Neuronal stem cell (in vitro differentiated cells): ENCODE measurements at regions not wholly inside any gene's neighbourhood (a gene's known extent, or its start where the extent isn't known, plus 50 kb on each side); places are given as distances from the start of the nearest gene placed in this dataset.

Experiments used
- DNase-seq: peaks from one replicate; pipeline ENCODE4 v3.0.0-alpha.2; 2013; ENCODE audit warnings: low spot score
- H2AFZ ChIP-seq: one replicate; pipeline ENCODE4 v1.6.1; 2013; ENCODE audit warnings: mild to moderate bottlenecking, low read length, inconsistent platforms
- H2AK5ac ChIP-seq: 2 replicates; pipeline ENCODE4 v1.6.1; 2013; ENCODE audit warnings: low read depth, mild to moderate bottlenecking, inconsistent platforms, low read length, moderate library complexity, mixed read lengths
- H2BK120ac ChIP-seq: 2 replicates; pipeline ENCODE4 v1.6.1; 2013; ENCODE audit warnings: low read depth, mild to moderate bottlenecking, inconsistent platforms, low read length, moderate library complexity, mixed read lengths
- H2BK12ac ChIP-seq: one replicate; pipeline ENCODE4 v1.6.1; 2013; ENCODE audit warnings: low read length, inconsistent platforms
- H2BK15ac ChIP-seq: 2 replicates; pipeline ENCODE4 v1.6.1; 2013; ENCODE audit warnings: mild to moderate bottlenecking, low read length, inconsistent platforms, mixed read lengths
- H2BK5ac ChIP-seq: one replicate; pipeline ENCODE4 v1.6.1; 2013; ENCODE audit warnings: inconsistent platforms, mild to moderate bottlenecking, low read length, moderate library complexity
- H3K14ac ChIP-seq: one replicate; pipeline ENCODE4 v1.6.1; 2013; ENCODE audit warnings: low read length, inconsistent platforms
- H3K18ac ChIP-seq: 2 replicates; pipeline ENCODE4 v1.6.1; 2013; ENCODE audit warnings: low read length, inconsistent platforms
- H3K23ac ChIP-seq: 2 replicates; pipeline ENCODE4 v1.6.1; 2013; ENCODE audit warnings: low read depth, mild to moderate bottlenecking, mixed read lengths, low read length, inconsistent platforms; ENCODE audit not compliant: poor library complexity
- H3K27ac ChIP-seq: replicated peaks from 3 replicates; pipeline ENCODE4 v1.5.1; 2013; ENCODE audit warnings: low read length, inconsistent platforms
- H3K27me3 ChIP-seq, 3 experiments: 2 replicates each; pipeline ENCODE4 v1.6.1; 2013; ENCODE audit warnings: low read length in 3 of 3, mild to moderate bottlenecking in 2 of 3, inconsistent platforms in 1 of 3, low read depth in 1 of 3, mixed read lengths in 1 of 3, moderate library complexity in 1 of 3; ENCODE audit not compliant: control insufficient read depth in 3 of 3, insufficient read depth in 3 of 3
- H3K36me3 ChIP-seq, 2 donors: replicated peaks in 1 of 2; 2 replicates each; pipeline ENCODE4 v1.6.1; 2013; ENCODE audit warnings: low read length in 2 of 2; ENCODE audit not compliant: control insufficient read depth in 2 of 2, insufficient read depth in 2 of 2
- H3K4ac ChIP-seq: 2 replicates; pipeline ENCODE4 v1.6.1; 2013; ENCODE audit warnings: inconsistent platforms, mild to moderate bottlenecking, low read length, moderate library complexity
- H3K4me1 ChIP-seq, 2 donors: 1 replicate in 1 of 2; 2 replicates in 1 of 2; pipeline ENCODE4 v1.6.1; 2013; ENCODE audit warnings: low read length in 2 of 2, low read depth in 1 of 2; ENCODE audit not compliant: control insufficient read depth in 2 of 2, insufficient read depth in 1 of 2
- H3K4me2 ChIP-seq: one replicate; pipeline ENCODE4 v1.6.1; 2013; ENCODE audit warnings: mild to moderate bottlenecking, low read length, inconsistent platforms; ENCODE audit not compliant: insufficient read depth, poor library complexity, severe bottlenecking
- H3K4me3 ChIP-seq, 2 donors: 2 replicates each; pipeline ENCODE4 v1.5.1; 2013; ENCODE audit warnings: low read length in 2 of 2, mild to moderate bottlenecking in 2 of 2, inconsistent platforms in 1 of 2, moderate library complexity in 1 of 2
- H3K79me1 ChIP-seq: one replicate; pipeline ENCODE4 v1.6.1; 2013; ENCODE audit warnings: low read depth, mild to moderate bottlenecking, inconsistent platforms, low read length, moderate library complexity
- H3K9ac ChIP-seq: one replicate; pipeline ENCODE4 v1.6.1; 2013; ENCODE audit warnings: mild to moderate bottlenecking, low read depth, low read length, inconsistent platforms; ENCODE audit not compliant: poor library complexity
- H3K9me3 ChIP-seq, 2 donors: replicated peaks in 1 of 2; 2 replicates each; pipeline versions ENCODE3 to v1.6.1; 2013; ENCODE audit warnings: low read length in 2 of 2, mild to moderate bottlenecking in 2 of 2, inconsistent platforms in 1 of 2, low read depth in 1 of 2, mixed read lengths in 1 of 2, moderate library complexity in 1 of 2; ENCODE audit not compliant: control insufficient read depth in 2 of 2, insufficient read depth in 1 of 2
- H4K8ac ChIP-seq: one replicate; pipeline ENCODE4 v1.6.1; 2013; ENCODE audit warnings: low read depth, mild to moderate bottlenecking, inconsistent platforms, low read length, moderate library complexity
- H4K91ac ChIP-seq: one replicate; pipeline ENCODE4 v1.6.1; 2013; ENCODE audit warnings: low read length, low read depth, mild to moderate bottlenecking, inconsistent platforms; ENCODE audit not compliant: poor library complexity
- WGBS, 2 donors: extraction: QIAGEN DNeasy Blood & Tissue Kit; methylation state at CpG; one replicate each; pipeline ENCODE4 v1.1.7; 2013; ENCODE audit warnings: missing lambda C conversion rate in 2 of 2, mixed read lengths in 1 of 2; ENCODE audit not compliant: insufficient read length in 2 of 2, insufficient replicate concordance in 1 of 2; ENCODE audit errors: extremely low coverage in 2 of 2; 5-methylcytosine and 5-hydroxymethylcytosine counted together

DNA sequence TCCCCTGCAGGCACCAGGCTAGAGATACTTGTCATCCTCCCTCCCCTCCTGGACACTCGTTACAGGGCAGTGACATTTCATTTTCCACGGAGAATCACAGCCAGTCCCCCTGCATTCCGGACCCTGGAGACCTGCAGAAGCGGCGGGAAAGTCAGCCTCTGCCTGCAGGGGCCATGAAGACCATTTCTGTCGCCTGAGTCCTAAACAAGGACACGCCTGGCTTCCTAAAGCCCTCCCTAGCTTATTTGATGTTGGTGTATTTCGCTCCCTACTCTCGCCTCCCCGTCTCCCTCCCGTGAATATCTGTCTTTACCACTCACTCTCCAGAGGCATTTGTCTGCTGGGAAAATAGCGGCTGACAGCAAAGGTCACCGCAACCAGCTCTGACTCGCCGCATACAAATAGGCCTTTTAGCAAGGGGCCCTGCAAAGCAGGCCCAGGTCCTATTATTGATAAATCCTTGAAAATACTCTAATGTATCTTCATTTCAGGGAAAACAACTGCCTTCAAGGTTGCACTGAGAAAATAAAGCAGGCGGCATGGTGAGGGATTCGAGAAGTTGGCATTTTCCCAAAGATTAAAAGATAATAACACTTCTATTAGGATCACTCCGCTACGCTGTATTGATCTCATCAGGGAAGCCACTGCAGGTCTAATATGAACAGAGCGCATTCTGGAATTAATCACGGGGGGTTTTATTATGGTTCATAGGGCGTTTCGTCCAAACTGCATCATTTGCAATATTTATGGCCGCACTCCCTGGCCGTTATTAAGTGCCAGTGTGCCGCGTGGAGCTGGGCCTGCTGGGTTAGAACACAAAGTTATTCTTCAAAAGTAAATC lies 447.1 kb upstream of the CDH5 start:
- Histone ChIP-seq H2AFZ (peak overlapping the region; percentile 75), H3K18ac (peak overlapping the region; percentile 91), H3K36me3 (no peaks in the 10 kb centered on the region), H2BK120ac (no peak overlapping the region), H4K91ac (no peak overlapping the region), H3K4me3 (no peak overlapping the region), H3K27me3 (no peaks in the 10 kb centered on the region), H2BK5ac (no peak overlapping the region), H3K23ac (no peak overlapping the region), H3K14ac (no peak overlapping the region), H3K4me2 (no peak overlapping the region), H3K9ac (no peak overlapping the region), H2BK15ac (peak overlapping the region; percentile 2), H3K4me1 (peaks cover 5 to 8% of the 10 kb centered on the region in 2 donors), H2BK12ac (no peak overlapping the region), H4K8ac (no peak overlapping the region), H3K27ac (no peak overlapping the region), H3K4ac (no peak overlapping the region), H3K9me3 (no peaks in the 10 kb centered on the region), H2AK5ac (no peak overlapping the region), H3K79me1 (no peaks in the 10 kb centered on the region)
- no CpG with 5 or more reads among the region's 27 CpGs for WGBS, 2 donors
- no peak for DNase-seq

GRCh38 chr16:65917466-65917865 lies 449.0 kb upstream of the CDH5 start:
- no peak overlapping the region for H3K4me3 ChIP-seq
- no peak overlapping the region for H2BK12ac ChIP-seq
- H3K9me3 ChIP-seq: no peaks in the 10 kb centered on the region
- H2BK120ac ChIP-seq: no peak overlapping the region
- no peak overlapping the region for H4K8ac ChIP-seq
- H3K18ac ChIP-seq: no peak overlapping the region
- no peak overlapping the region for H2AFZ ChIP-seq
- H3K4me2 ChIP-seq: no peak overlapping the region
- no peak overlapping the region for H3K4ac ChIP-seq
- H2BK5ac ChIP-seq: no peak overlapping the region
- H2BK15ac ChIP-seq: no peak overlapping the region
- H3K14ac ChIP-seq: no peak overlapping the region
- WGBS, 2 donors: no CpG with 5 or more reads among the region's 2 CpGs
- no peak overlapping the region for H3K27ac ChIP-seq
- no peak overlapping the region for H3K9ac ChIP-seq
- no peak overlapping the region for H2AK5ac ChIP-seq
- no peak overlapping the region for H4K91ac ChIP-seq
- H3K27me3 ChIP-seq: no peaks in the 10 kb centered on the region
- H3K79me1 ChIP-seq: no peaks in the 10 kb centered on the region
- H3K23ac ChIP-seq: no peak overlapping the region
- no peaks in the 10 kb centered on the region for H3K36me3 ChIP-seq
- no peak for DNase-seq
- peaks cover 5 to 8% of the 10 kb centered on the region in 2 donors for H3K4me1 ChIP-seq

DNA sequence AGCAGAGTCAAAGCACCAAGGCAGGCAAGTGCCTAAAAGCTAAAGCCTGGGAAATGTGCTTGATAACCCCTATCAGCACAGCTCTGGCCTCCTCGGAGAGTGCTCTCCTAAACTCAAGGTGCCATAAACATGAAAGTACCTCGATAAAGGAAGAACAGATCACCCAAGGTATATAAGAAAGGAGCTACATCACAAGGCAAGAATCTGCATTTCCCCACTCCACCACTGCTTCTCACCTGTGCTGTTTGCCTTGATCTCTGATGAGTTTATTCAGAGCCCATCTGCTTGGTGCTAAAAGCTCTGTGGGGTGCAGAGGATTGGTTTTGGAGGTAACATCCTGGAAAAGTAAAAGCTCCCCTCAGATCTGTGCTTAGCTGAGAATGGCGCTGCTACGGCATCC lies 449.5 kb upstream of the CDH5 start:
- Histone ChIP-seq H3K36me3 (no peaks in the 10 kb centered on the region), H2AFZ (no peak overlapping the region), H3K4ac (no peak overlapping the region), H2BK12ac (no peak overlapping the region), H3K4me2 (no peak overlapping the region), H3K14ac (no peak overlapping the region), H3K23ac (no peak overlapping the region), H4K8ac (no peak overlapping the region), H3K79me1 (no peaks in the 10 kb centered on the region), H3K18ac (no peak overlapping the region), H3K4me1 (peaks cover 5 to 8% of the 10 kb centered on the region in 2 donors), H2AK5ac (no peak overlapping the region), H3K27ac (no peak overlapping the region), H2BK5ac (no peak overlapping the region), H3K4me3 (no peak overlapping the region), H3K9me3 (no peaks in the 10 kb centered on the region), H3K27me3 (no peaks in the 10 kb centered on the region), H4K91ac (no peak overlapping the region), H2BK15ac (no peak overlapping the region), H3K9ac (no peak overlapping the region), H2BK120ac (no peak overlapping the region)
- no peak for DNase-seq
- WGBS, 2 donors: no CpG with 5 or more reads among the region's 4 CpGs

DNA sequence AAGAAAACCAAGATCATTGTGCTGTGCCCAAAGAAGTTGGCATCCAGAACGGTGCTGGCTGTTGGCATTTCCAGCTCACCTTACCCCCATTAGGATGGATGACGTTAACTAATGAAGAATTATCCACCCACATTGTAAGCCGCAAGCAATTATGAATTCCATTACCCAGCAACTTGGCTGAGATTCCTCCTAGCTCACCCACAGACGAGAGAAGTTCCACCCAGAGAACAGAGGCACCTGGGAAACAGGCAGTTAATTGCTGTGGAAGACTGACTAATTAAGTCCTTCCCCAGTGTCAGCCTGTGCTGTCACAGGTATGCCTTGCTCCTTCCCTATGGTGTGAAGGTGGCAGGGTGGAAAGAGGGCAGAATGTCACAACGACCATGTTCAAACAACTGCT lies 456.2 kb upstream of the CDH5 start:
- Histone ChIP-seq H3K4me3 (no peak overlapping the region), H3K27me3 (no peaks in the 10 kb centered on the region), H2AFZ (no peak overlapping the region), H2BK15ac (no peak overlapping the region), H3K9ac (no peak overlapping the region), H4K91ac (no peak overlapping the region), H3K36me3 (no peaks in the 10 kb centered on the region), H3K27ac (no peak overlapping the region), H3K4me1 (peaks cover 0 to 11% of the 10 kb centered on the region in 2 donors), H2BK120ac (no peak overlapping the region), H3K23ac (no peak overlapping the region), H3K14ac (no peak overlapping the region), H3K4me2 (no peak overlapping the region), H3K79me1 (no peaks in the 10 kb centered on the region), H2BK12ac (no peak overlapping the region), H3K9me3 (no peaks in the 10 kb centered on the region), H2BK5ac (no peak overlapping the region), H3K4ac (no peak overlapping the region), H3K18ac (no peak overlapping the region), H2AK5ac (no peak overlapping the region), H4K8ac (no peak overlapping the region)
- no peak for DNase-seq
- WGBS, 2 donors: no CpG with 5 or more reads among the region's 5 CpGs
